GM12891 (cell line): ENCODE measurements at regions not wholly inside any gene's neighbourhood (a gene's known extent, or its start where the extent isn't known, plus 50 kb on each side); places are given as distances from the start of the nearest gene placed in this dataset.

Experiments used
- POLR2A ChIP-seq: IDR thresholded peaks from 2 replicates; pipeline ENCODE4 v1.6.1; 2011; ENCODE audit warnings: low read depth, low read length, control low read depth
- POLR2AphosphoS5 ChIP-seq: IDR thresholded peaks from 2 replicates; pipeline ENCODE4 v1.6.1; 2011; ENCODE audit warnings: low read depth, low read length, control low read depth

- TF ChIP-seq POLR2A, result no peak
- no peak for TF ChIP-seq POLR2AphosphoS5
Measured at GRCh38 chr16:52383119-52383518, 163.8 kb downstream of the TOX3 start.
